Fibroblast of lung (primary cell): ENCODE measurements at regions not wholly inside any gene's neighbourhood (a gene's known extent, or its start where the extent isn't known, plus 50 kb on each side); places are given as distances from the start of the nearest gene placed in this dataset.

Source experiments
- DNase-seq, 2 donors: peaks; one replicate each; pipeline versions ENCODE4 v3.0.0 to v3.0.0-alpha.2; 2010; ENCODE audit warnings: low read depth in 2 of 2
- H2AFZ ChIP-seq: 2 replicates; pipeline ENCODE4 v1.5.1; 2012; ENCODE audit warnings: low read length, control low read depth, inconsistent platforms
- H3K27ac ChIP-seq: 2 replicates; pipeline ENCODE4 v1.5.1; 2011; ENCODE audit warnings: low read length, control low read depth; ENCODE audit not compliant: insufficient read depth
- H3K27me3 ChIP-seq: 2 replicates; pipeline ENCODE4 v1.5.1; 2011; ENCODE audit warnings: mild to moderate bottlenecking, low read length; ENCODE audit not compliant: control insufficient read depth, insufficient read depth
- H3K36me3 ChIP-seq: 2 replicates; pipeline ENCODE4 v1.5.1; 2011; ENCODE audit warnings: low read length; ENCODE audit not compliant: control insufficient read depth, insufficient read depth
- H3K4me1 ChIP-seq: 2 replicates; pipeline ENCODE4 v1.5.1; 2011; ENCODE audit warnings: low read length; ENCODE audit not compliant: control insufficient read depth, insufficient read depth; ENCODE audit errors: extremely low read depth
- H3K4me2 ChIP-seq: 2 replicates; pipeline ENCODE4 v1.5.1; 2011; ENCODE audit warnings: low read length, control low read depth; ENCODE audit not compliant: insufficient read depth; ENCODE audit errors: extremely low read depth
- H3K4me3 ChIP-seq, 4 experiments: fragments of 200-600 bp in 1 of 4; sonication (generic) in 1 of 4; replicated peaks in 1 of 4; 2 replicates each; pipeline ENCODE4 v1.5.1; 2011 to 2016; ENCODE audit warnings: low read length in 4 of 4, low read depth in 3 of 4, mild to moderate bottlenecking in 3 of 4, control low read depth in 2 of 4, inconsistent platforms in 1 of 4, mixed read lengths in 1 of 4; ENCODE audit not compliant: insufficient read depth in 1 of 4; ENCODE audit errors: control extremely low read depth in 1 of 4
- H3K79me2 ChIP-seq: 2 replicates; pipeline ENCODE4 v1.5.1; 2012; ENCODE audit warnings: mild to moderate bottlenecking, low read length, inconsistent platforms; ENCODE audit not compliant: control insufficient read depth, insufficient read depth
- H3K9ac ChIP-seq: 2 replicates; pipeline ENCODE4 v1.5.1; 2011; ENCODE audit warnings: mild to moderate bottlenecking, low read length, control low read depth; ENCODE audit not compliant: insufficient read depth
- H3K9me3 ChIP-seq: 2 replicates; pipeline ENCODE4 v1.5.1; 2012; ENCODE audit warnings: low read depth, low read length; ENCODE audit not compliant: control insufficient read depth, insufficient read depth
- H4K20me1 ChIP-seq: 2 replicates; pipeline ENCODE4 v1.5.1; 2011; ENCODE audit warnings: low read length; ENCODE audit not compliant: control insufficient read depth, insufficient read depth; ENCODE audit errors: extremely low read depth
- CTCF ChIP-seq, 2 donors: IDR thresholded peaks in 1 of 2; conservative IDR thresholded peaks in 1 of 2; 1 replicate in 1 of 2; 2 replicates in 1 of 2; pipeline ENCODE4 v1.5.1; 2011 to 2012; ENCODE audit warnings: low read length in 2 of 2, control low read depth in 1 of 2, inconsistent platforms in 1 of 2, low read depth in 1 of 2, mild to moderate bottlenecking in 1 of 2
- EZH2 ChIP-seq: IDR thresholded peaks from 2 replicates; pipeline ENCODE4 v1.5.1; 2012; ENCODE audit warnings: low read length, control low read depth, mild to moderate bottlenecking; ENCODE audit errors: missing control alignments

- H3K9ac ChIP-seq, result no peak overlapping the region
- H3K9me3 ChIP-seq, result no peaks in the 10 kb centered on the region
- H3K27ac ChIP-seq, result no peak overlapping the region
- no peaks in the 10 kb centered on the region for H3K27me3 ChIP-seq
- no peak overlapping the region for H3K4me3 ChIP-seq
- no peaks in the 10 kb centered on the region for H3K4me1 ChIP-seq
- no peaks in the 10 kb centered on the region for H4K20me1 ChIP-seq
- H2AFZ ChIP-seq, result no peak overlapping the region
- no peaks in the 10 kb centered on the region for H3K36me3 ChIP-seq
- TF ChIP-seq EZH2 (no peak), CTCF (conservative IDR thresholded peaks at IDR 0.05 in 1 of 2, IDR thresholded peaks at IDR 0.05 in 1 of 2; ENCODE audit: low read depth in 1 of 2, low read length in 2 of 2) (no peak)
- H3K4me2 ChIP-seq, result no peak overlapping the region
- peak in 1 of 2 donors; percentile 18 for DNase-seq
- no peaks in the 10 kb centered on the region for H3K79me2 ChIP-seq
These were observed 471.5 kb downstream of the CD109 start for GRCh38 chr6:74167511-74167910.

GRCh38 chr6:74166849-74167248 is 470.8 kb downstream of the CD109 start:
- TF ChIP-seq CTCF (conservative IDR thresholded peaks at IDR 0.05 in 1 of 2, IDR thresholded peaks at IDR 0.05 in 1 of 2; ENCODE audit: low read depth in 1 of 2, low read length in 2 of 2), result no peak
- no peak for TF ChIP-seq EZH2
- H3K4me2 ChIP-seq, result no peak overlapping the region
- H3K27ac ChIP-seq, result no peak overlapping the region
- H4K20me1 ChIP-seq, result no peaks in the 10 kb centered on the region
- H3K9ac ChIP-seq, result no peak overlapping the region
- H3K36me3 ChIP-seq, result no peaks in the 10 kb centered on the region
- no peak overlapping the region for H3K4me3 ChIP-seq
- no peaks in the 10 kb centered on the region for H3K79me2 ChIP-seq
- H2AFZ ChIP-seq, result no peak overlapping the region
- H3K27me3 ChIP-seq, result no peaks in the 10 kb centered on the region
- DNase-seq, result peak in 1 of 2 donors; percentile 5
- no peaks in the 10 kb centered on the region for H3K4me1 ChIP-seq
- H3K9me3 ChIP-seq, result no peaks in the 10 kb centered on the region

GRCh38 chr6:74161380-74161779 is 465.4 kb downstream of the CD109 start:
- no peak overlapping the region for H3K27ac ChIP-seq
- no peaks in the 10 kb centered on the region for H3K4me1 ChIP-seq
- peak in 1 of 2 donors; percentile 59 for DNase-seq
- no peak overlapping the region for H3K4me3 ChIP-seq
- H4K20me1 ChIP-seq, result no peaks in the 10 kb centered on the region
- H2AFZ ChIP-seq, result no peak overlapping the region
- no peaks in the 10 kb centered on the region for H3K27me3 ChIP-seq
- H3K9ac ChIP-seq, result no peak overlapping the region
- TF ChIP-seq CTCF (conservative IDR thresholded peaks at IDR 0.05 in 1 of 2, IDR thresholded peaks at IDR 0.05 in 1 of 2; ENCODE audit: low read depth in 1 of 2, low read length in 2 of 2), result no peak
- no peak for TF ChIP-seq EZH2
- H3K4me2 ChIP-seq, result no peak overlapping the region
- H3K36me3 ChIP-seq, result no peaks in the 10 kb centered on the region
- H3K9me3 ChIP-seq, result no peaks in the 10 kb centered on the region
- H3K79me2 ChIP-seq, result no peaks in the 10 kb centered on the region
